Frontal cortex (tissue), 3 donors: ENCODE measurements at regions not wholly inside any gene's neighbourhood (a gene's known extent, or its start where the extent isn't known, plus 50 kb on each side); places are given as distances from the start of the nearest gene placed in this dataset.

ENCODE experiments used
- DNase-seq, 2 donors: peaks; one replicate each; pipeline ENCODE4 v3.0.0; 2012; ENCODE audit warnings: low spot score in 2 of 2
- FAIRE-seq: peaks from 2 replicates; lab custom pipeline; 2012; peaks lifted over from hg19 to GRCh38; lab: Jason Lieb, UNC
- donor health status: control.
- donor health status: control.
- donor health status: control.

DNA sequence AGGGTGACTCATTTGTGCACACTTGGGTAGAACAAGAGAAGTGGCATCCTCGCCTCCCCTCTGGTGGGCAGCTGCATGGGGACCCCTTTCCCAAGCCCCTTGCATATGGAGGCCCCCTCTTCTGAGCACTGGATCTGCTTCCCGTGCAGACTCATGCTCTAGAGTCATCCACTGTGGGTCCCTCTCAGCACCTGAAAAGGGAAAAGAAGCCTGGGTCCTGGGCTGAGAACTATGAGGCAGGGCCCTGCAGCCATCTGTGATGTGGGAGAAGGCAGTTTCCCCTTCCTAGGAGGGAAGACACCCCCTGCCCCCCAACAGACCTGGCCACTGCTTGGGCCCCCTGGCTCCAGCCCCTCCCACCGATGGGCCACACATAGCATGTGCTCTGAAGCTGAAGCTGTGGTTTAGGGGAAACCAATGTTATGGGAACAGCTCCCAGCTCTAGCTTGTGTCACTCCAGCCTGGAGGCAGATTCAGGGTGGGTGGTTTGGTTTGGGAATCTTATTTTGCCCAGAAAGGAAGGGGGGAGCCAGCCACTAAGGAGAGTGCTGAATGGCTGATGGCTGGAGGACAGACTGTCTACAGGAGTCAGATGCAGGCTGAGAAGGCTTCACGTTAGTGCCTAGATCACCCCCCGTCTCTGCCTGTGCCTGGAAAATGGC, 172.8 kb downstream of the GLI2 start:
- FAIRE-seq: no peak
- DNase-seq: no peak

DNA sequence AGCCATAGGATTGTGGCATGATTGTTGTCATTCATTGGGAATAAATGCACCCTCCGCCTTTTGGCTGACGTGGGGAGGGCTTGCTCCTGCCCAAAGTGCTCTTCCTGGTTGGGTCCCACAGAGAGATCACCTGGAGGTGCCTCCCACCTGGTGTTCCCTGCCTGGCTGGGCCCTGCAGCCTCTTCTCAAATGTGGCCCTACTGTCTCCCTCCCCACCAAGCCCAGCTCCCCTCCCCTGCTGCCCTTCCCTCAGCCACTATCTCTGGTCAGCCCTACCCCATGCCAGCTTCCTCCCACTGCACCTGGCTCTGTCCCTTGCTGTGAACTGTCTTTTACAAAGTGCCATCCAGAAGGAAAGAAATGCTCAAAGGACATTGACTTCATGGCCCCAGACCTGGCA, 173.4 kb downstream of the GLI2 start:
- FAIRE-seq: no peak
- no peak for DNase-seq

DNA sequence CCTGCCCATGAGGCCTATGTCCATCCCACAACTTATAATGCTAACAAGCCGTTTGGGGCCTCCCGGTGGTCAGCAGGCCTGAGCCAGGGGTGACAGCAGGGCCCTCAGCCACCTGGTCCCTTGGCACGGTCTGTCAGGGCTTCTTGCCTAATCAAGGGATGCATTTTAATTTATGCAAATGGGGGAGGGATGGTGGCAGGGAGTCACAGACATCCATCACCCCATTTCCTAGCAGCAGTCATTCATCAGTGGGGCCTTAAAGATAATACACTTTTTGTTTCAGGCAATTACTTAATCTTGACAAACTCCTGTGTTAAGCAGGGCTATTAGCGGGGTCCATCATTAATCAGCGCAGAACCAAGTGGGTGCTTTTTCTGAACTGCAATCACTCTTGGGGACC, 174.5 kb downstream of the GLI2 start:
- FAIRE-seq (no peak), DNase-seq (no peak)

DNA sequence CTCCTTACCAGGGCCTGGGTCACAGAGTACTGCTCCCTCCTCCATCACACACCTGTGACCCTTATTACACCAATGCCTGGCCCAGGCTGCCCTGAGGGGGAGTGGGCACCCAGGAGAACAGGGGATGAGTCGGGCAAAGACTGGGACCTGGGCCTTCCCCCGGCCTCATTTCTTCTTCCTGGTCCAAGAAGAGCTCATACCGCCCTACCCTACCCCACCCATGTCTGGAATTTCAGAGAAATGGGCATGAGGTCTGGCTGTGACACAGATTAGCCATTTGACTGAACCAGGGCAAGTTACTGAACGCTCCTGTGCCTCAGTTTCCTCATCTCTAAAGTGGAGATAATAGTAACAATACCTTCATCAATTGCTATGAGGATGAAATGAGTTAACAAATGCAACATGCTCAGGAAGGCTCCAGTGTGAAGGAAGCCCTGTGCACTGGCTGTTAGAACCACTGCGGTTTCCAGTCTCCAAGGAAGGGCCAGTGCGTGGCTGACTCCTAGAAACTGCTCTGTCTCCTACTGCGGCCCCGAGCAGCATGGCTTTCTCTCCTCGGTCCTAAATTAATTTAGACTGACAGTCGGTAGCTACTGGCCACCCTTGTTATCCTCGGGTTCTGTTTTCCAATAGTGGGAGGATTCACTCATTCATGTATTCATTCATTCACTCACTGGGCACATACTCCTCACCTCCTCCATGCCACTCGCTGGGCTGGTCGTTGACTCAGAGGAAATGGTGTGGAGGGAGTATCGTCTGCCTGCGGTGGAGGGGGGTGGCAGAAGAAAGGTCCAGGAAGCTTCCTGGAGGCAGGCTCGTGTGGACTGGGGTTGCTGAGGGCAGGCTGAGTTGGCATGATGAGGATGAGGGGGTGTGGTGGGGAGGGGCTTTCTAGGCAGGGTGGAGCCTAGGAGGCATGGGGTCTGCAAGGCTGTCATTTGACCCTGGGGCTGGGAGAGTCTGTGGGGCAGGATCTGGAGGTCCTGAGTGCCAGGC, 175.6 kb downstream of the GLI2 start:
- FAIRE-seq: no peak

DNA sequence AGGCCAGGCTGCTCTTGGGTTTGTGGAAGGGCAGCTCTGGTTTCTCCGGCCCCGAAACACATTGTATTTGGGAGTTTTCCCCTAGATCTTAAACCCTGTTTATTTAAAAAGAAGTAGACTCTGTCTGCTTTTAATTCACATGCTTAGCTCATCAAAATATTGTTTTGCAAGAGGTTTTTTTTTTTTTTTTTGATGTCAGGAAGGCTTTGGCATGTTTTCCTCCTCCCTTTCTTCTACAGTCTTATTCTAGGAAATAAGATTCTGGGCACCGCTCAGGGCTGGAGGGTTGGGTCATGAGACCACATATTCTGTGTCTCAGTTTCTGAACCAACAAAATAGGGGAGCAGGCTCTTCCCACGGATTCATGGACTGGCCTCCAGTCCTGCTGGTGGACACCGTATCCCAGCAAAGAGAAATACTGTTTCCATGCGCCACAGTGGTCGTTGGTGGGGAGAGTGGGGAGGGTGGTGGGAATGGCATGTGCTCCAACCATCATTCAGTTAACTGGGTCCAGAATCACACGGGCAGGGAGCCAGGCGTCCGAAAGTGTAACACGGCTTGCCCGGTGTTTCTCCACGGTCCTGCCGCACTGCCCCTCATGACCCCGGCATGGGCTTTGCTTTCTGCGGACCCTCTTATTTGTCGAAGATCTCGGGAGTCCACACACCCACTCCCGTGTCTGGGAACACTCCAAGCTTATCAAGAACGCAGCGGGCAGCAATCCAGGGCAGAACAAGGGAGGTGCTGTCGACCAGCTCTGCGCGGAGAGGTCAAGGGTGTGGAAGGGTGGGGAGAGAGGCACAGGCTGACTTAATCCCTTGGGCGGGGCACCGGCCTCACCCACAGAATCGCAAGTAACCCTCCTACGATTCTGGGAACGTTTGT, 176.7 kb downstream of the GLI2 start:
- FAIRE-seq (no peak), DNase-seq (no peak)

More for the DNA sequence above, 175.6 kb downstream of the GLI2 start:
- DNase-seq: no peak

DNA sequence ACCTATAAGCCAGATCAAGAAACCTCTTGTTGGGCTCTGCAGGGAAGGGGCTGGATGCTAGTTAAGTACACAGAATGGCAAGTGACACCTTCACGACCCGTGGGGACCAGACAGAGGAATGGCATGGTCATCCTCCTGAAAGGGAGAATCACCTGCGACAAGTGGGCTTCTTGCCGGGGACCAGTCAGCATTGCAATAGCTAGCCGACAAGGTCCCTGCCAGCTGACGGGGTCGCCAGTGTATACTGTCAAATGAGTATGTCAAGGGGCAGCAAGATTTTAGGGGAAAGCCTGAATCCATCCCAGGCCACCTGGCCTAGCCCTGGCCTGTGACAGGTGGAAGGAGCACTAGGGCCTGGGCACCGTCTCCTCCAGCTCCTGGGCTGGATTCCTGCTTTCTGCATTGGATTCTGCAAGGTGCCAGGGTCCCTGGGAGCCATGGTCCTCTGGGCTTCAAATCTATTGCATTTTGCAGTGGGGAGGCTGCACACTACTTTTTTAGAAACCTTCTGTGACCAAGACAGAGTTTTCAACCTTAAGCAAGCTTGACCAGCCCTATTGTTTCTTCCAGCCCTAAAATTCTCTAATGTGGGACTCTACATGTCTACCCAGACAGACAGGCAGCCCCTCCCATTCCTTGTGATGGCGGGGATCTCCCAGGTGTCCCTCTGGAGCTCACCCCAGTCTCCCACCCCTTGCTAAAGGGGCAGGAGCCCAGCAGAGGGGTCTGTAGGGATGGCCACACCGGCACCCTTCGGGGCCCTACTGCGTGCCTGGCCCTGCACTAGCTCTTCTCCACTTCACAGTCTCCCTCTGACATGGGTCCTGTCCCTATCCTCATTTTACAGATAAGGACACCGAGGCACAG, 178.5 kb downstream of the GLI2 start:
- FAIRE-seq: no peak
- DNase-seq: no peak

DNA sequence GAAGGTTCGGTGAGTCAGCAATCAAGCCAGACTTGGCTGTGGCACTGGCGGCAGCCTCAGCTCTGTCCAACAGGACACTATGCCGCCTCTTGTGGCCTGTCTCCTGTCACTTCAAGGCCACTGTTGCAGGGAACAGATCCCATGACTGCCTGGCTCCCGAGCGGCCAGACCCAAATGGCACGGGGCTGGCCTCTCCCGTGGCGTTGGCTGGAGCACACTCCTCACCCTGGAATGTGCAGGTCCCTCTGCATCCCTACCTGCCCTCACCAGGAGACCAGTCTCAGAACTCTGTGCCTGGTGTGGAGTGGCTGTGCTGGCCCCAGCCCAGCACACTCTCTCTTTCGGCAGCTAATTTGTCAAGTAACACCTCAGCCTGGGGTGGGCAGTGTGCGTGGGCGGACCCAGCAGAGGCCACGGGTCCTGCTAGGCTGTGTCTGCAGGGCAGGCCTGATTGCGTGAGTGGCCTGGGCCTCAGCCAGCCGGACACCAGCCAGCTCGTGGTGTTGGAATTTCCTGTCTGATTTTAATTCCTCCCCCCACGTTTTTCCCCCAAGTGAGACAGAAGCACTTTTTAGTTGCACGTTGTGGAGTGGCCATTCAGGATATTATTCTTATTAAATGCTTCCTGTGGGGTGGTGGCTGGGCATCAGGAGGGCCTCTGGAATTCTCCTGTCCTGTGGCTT, 179.3 kb downstream of the GLI2 start:
- no peak for DNase-seq
- FAIRE-seq: no peak

DNA sequence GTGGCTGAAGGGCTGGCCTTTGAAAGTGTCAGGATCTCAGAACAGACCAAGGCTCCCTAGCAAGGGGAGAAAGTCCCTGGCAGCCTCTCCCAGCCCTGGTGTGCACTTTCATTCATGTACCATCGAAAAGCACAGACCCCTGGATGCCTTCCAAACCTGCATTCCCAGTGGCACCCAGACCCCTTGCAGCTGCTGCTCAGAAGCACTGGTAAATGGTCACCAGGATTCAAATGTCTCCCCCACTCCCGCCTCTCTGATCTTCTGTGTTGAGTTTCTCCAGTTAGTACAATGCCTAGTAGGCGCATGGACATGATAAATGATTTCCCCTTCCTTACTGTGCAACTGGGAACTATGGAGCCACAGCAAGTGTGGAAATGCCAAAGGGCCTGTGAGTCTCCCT, 180.0 kb downstream of the GLI2 start:
- DNase-seq (no peak), FAIRE-seq (no peak)

DNA sequence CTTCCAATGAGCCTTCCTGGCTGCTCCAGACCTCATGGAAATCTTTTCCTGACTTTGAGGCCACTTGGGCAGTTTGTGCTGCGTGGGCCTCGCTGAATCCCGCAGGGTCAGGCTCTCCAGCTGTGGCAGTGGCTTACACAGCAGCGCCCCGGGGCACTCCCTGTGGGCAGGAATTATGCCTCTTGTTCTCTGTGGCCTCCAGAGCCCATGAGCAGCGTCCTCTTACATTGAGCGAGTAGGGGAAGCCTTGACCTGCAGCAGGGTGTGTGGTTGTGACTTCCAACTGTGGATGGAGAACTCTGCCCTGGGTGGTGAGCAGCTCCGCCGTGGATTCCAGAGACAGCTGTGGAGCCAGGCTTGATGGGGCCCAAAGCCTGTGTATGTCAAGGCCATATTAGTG, 180.8 kb downstream of the GLI2 start:
- no peak for DNase-seq
- no peak for FAIRE-seq

DNA sequence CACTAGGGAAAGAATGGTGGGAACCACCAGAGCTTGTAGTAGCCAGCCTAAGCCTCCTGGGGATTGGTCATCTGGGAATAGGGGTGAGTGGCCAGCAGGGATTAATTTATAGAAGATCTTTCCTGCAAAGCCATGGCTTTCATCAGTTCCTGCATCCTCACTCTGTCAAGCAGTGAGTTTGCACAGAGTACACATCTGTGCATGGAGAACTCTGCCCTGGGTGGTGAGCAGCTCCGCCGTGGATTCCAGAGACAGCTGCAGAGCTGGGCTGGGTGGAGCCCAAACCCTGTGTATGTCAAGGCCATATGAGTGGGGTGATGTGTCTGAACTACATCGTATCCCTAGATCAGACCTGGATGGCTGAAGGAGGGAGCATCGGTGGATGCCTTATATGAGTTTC, 182.2 kb downstream of the GLI2 start:
- DNase-seq: no peak
- no peak for FAIRE-seq

DNA sequence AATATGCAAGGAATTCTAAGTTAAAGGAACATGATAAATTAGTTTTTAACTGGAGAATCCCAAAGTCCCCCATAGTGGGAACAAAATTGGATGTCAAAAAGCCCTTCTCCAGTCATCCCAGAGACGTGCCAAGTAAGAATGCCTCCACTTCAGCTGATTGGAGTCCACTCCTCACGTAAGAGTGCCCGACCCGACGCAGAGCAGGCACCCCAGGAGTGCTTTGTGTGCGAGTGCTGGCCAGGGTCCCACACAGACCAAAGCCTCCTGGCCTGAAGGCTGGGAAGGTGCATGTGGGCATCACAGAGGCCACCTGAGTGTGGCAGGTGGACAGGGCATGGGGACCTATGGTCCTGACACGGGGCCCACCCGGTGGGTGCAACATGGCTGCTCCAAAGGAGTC, 183.5 kb downstream of the GLI2 start:
- DNase-seq (no peak), FAIRE-seq (no peak)

DNA sequence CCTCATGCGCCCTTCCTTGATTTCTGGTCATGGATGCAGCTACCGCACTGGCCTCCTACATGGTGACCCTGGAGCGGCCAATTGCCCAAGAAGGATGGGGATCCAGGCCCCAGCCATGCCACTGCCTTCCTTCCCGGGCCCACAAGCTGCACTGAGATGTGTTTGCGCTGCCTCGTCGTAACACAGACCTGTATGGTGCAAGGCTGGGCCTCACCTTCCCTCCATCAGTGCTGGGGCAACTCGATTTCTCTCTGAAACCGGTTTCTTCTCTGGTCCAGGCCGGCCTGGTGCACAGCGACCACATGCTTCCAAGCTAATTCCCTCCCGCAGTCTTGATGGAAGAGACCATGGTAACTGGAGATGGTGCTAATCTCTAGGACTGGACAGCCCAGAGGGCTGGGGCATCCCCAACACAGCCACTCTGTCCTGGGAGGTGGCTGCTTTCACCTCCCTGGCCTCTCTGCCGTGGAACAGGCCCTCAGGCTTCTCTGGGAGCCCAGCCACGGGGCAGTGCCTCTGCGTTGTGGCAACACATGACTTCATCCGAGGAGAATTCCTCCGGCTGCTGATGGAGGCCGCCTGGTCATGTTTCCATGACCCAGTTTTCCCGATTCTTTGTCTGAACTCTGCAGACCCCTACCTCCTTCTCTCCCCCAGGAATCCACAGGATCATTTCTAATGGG, 184.2 kb downstream of the GLI2 start:
- no peak for FAIRE-seq
- no peak for DNase-seq

DNA sequence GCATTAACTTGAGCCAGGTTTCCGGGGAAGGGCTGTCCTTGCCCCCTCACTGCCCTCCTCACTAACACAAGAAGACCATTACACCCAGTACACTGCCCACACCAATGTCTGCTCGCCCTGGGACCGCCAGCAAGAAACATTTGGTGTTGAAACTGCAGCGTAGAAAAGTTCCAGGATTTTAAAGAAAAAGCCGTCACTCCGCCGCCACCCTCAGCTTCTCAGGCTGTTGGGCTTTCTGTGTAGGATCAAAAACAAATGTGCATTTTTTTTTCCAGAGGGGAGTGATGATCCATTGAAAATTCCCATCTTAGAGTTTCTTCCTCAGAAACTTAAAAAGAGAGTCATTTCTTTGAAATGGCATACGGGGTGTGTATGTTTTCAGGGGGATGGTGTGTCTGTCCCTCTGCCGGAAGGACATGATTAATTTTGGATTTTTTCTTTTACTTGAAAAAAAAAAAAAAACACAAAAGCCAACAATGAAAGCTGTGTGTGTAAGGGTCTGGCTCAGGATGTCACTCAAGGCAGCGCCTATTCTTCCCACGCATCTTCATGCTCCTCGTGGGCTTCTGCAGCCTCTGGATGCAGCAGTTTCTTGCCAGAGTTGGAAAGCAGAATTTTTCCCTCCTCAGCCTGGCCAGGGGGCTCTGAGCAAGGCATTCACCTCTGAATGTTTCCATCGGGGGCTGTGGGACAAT, 184.9 kb downstream of the GLI2 start:
- DNase-seq (no peak), FAIRE-seq (no peak)

DNA sequence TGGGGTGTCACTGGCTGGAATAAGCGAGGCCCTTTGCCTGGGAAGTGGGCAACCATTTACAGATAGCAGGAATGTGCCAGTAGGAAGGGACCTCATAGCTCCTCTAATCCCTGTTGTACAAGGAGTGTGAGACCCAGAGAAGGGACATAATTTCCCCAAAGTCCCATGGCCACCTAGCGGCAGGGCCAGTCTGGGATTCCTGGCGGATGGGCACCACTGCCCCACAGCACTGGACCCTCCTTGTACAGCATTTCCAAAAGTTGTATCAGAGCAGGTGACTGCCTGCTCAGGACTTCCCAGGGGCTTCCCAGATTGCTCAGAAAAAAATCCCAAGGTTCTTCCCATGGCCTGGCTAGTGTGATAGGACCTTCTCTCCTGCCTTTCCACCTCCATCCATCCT, 185.8 kb downstream of the GLI2 start:
- FAIRE-seq: no peak

DNA sequence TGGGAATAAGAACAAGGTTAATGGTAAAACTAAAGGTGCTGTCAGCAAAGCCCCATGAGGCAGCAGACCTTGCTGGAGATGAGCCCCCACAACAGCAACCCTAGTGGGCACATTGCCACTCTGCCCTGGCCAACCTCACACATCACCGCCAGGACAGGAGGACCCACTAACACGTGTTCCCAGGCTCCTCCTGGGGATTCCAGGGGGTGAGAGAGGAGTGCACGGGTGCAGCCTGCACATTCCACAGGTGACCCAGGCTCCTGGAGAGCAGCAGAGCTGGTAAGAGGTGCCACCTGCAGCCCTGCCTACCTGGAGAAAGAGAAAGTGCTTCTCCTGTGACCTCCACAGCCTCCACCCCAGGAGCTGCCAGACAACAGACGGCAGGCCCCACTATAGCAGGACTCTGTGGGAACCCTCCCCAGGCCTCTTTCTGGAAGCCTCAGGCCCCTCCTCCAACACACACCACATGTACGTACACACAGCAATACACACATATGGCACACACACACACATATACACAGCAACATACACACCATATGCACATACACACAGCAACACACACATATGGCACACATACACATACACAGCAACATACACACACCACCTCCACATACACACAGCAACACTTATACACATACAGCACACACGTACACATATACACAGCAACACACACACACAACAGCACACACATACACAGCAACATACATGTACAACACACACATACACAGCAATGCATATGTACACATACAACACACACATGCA, 187.1 kb downstream of the GLI2 start:
- DNase-seq (no peak), FAIRE-seq (no peak)

More for the DNA sequence above, 185.8 kb downstream of the GLI2 start:
- no peak for DNase-seq

DNA sequence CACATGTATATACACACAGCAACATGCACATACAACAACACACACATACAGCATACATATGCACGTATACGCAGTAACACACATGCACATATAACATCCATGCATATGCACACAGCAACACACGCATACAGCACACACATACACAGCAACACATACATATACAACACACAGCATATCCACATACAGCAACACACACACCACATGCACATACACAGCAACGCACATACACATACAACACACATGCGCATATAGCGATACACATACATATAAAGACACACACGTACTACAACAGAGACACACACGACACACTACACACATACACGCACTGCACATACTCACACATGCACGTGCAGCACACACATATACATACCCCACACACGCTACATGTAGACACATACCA, 187.8 kb downstream of the GLI2 start:
- no peak for FAIRE-seq

DNA sequence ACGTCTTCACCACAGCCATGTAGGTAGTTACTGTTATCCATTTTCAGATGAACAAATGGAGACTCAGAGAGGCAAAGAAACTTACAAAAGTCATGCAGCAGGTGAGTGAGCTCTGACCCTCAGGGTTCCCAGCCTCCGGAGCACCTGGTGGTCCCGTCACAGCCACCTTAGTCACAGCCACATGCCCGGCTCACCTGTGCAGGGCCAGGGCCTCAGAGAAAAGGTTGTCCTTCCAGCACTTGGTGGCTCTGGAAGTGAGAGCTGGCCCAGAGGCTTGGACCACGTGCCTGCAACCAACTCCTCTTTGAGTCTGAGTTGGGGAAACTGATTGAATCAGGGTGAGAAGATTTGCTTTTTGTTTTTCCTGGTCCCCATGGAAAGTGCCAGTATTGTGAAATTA, 189.3 kb downstream of the GLI2 start:
- no peak for FAIRE-seq
- no peak for DNase-seq

More for the DNA sequence above, 187.8 kb downstream of the GLI2 start:
- DNase-seq: no peak
